Fibroblast of peridontal ligament (primary cell): ENCODE measurements at regions not wholly inside any gene's neighbourhood (a gene's known extent, or its start where the extent isn't known, plus 50 kb on each side); places are given as distances from the start of the nearest gene placed in this dataset.
A peak's percentile ranks its signal among the peaks of the same experiment; 100 is the strongest.

Source experiments
- DNase-seq: peaks from one replicate; pipeline ENCODE4 v3.0.0-alpha.2; 2010; ENCODE audit errors: extremely low read depth

- DNase-seq: no peak
These were observed 333.8 kb downstream of the NUF2 start for GRCh38 chr1:163655565-163655964.

- no peak for DNase-seq
These were observed 334.5 kb downstream of the NUF2 start for GRCh38 chr1:163656095-163656759.

- DNase-seq: no peak
These were observed 336.0 kb downstream of the NUF2 start for GRCh38 chr1:163657719-163658118.

GRCh38 chr1:163661391-163661790, 339.6 kb downstream of the NUF2 start:
- no peak for DNase-seq

- no peak for DNase-seq
These were observed 343.0 kb downstream of the NUF2 start for GRCh38 chr1:163664671-163665335.

GRCh38 chr1:163668472-163668871, 346.7 kb downstream of the NUF2 start:
- no peak for DNase-seq

GRCh38 chr1:163670989-163671757, 349.4 kb downstream of the NUF2 start:
- DNase-seq: no peak

GRCh38 chr1:163672976-163673758, 351.4 kb downstream of the NUF2 start:
- DNase-seq: no peak

GRCh38 chr1:163673759-163674151, 352.0 kb downstream of the NUF2 start:
- DNase-seq: peak; percentile 0

GRCh38 chr1:163674236-163674635, 352.5 kb downstream of the NUF2 start:
- no peak for DNase-seq

- DNase-seq: no peak
These were observed 363.0 kb downstream of the NUF2 start for GRCh38 chr1:163684785-163685184.

- DNase-seq: no peak
These were observed 370.5 kb downstream of the NUF2 start for GRCh38 chr1:163692266-163692665.

GRCh38 chr1:163697137-163697536, 375.4 kb downstream of the NUF2 start:
- no peak for DNase-seq

- DNase-seq: no peak
These were observed 380.1 kb downstream of the NUF2 start for GRCh38 chr1:163701783-163702374.

GRCh38 chr1:163703794-163704193, 382.0 kb downstream of the NUF2 start:
- no peak for DNase-seq

GRCh38 chr1:163706915-163707314, 385.2 kb downstream of the NUF2 start:
- DNase-seq: no peak

- no peak for DNase-seq
These were observed 387.9 kb downstream of the NUF2 start for GRCh38 chr1:163709636-163710035.

- no peak for DNase-seq
These were observed 390.6 kb downstream of the NUF2 start for GRCh38 chr1:163712321-163712720.

GRCh38 chr1:163720294-163720693, 398.5 kb downstream of the NUF2 start:
- DNase-seq: no peak

- DNase-seq: no peak
These were observed 403.8 kb downstream of the NUF2 start for GRCh38 chr1:163725551-163725950.

GRCh38 chr1:163730411-163730821, 408.7 kb downstream of the NUF2 start:
- peak; percentile 0 for DNase-seq

GRCh38 chr1:163737261-163737660, 415.5 kb downstream of the NUF2 start:
- DNase-seq: no peak
